COLO829 (cell line): ENCODE measurements at regions not wholly inside any gene's neighbourhood (a gene's known extent, or its start where the extent isn't known, plus 50 kb on each side); places are given as distances from the start of the nearest gene placed in this dataset.

ENCODE experiments used
- DNase-seq: peaks from one replicate; pipeline ENCODE4 v3.0.0; 2012; ENCODE audit warnings: low spot score

DNA sequence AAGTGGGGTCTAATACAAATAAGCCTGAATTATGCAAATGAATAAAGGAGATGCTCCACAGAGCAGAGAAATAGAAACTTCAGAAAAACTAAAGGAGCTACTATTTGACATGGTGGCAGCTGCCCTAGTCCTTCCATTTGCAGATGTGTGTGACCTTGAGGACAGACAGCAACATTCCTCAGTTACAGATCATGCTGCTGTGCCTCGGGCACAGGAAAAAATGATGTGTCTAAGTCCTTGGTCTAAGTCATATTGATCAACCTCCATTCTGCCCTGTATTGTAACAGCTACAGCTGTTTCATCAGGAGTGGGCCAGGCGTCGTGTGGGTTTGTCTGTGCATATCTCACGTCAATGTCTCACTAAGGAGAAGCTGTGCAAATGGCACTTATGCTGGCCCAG lies 710.4 kb downstream of the TNS3 start:
- DNase-seq = no peak

DNA sequence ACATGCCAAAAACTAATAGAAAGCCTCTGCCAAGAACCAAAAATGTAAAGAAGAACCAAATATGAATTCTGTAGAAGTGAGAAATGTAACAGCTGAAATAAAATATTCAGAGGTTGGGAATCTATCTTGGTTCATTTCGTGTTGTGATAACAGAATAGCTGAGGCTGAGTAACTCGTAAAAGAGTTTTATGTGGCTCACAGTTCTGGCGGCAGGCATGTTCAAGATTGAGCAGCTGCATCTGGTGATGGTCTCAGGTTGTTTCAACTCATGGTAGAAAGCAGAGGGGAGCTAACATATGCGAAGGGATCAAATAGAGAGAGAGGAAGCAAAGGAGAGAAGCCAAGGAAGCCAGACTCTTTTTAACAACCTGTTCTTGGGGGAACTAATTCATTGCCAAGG lies 717.2 kb downstream of the TNS3 start:
- DNase-seq = no peak

DNA sequence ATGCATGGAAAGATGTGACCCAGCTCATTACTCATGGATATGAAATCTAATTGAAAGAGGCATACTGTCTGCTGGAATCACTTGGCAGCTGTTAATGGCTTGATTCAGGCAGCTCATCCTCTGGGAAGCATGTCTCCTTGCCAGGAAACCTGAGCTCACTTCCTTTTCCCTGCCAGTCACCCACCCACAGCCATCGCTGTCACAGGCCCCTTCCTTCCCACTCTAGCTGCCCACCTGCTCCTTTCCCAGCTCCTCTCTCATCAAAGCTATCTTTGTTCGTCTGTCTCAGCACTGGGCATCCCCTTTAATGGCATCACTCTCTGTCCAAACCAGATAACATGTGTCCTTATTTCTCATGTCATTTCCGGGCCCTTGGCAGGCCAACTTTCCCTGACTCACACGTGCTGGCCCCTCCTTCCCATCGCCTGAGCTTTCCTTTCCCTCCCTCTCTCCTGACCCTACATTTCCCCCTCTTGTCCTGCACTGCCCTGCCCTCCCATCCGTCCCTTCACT lies 721.9 kb downstream of the TNS3 start:
- DNase-seq = peak; percentile 86

- no peak for DNase-seq
Observed at GRCh38 chr7:46855851-46856250, 726.1 kb downstream of the TNS3 start.

- no peak for DNase-seq
Observed at GRCh38 chr7:46854958-46855473, 726.9 kb downstream of the TNS3 start.

GRCh38 chr7:46853451-46853850 lies 728.5 kb downstream of the TNS3 start:
- no peak for DNase-seq

DNA sequence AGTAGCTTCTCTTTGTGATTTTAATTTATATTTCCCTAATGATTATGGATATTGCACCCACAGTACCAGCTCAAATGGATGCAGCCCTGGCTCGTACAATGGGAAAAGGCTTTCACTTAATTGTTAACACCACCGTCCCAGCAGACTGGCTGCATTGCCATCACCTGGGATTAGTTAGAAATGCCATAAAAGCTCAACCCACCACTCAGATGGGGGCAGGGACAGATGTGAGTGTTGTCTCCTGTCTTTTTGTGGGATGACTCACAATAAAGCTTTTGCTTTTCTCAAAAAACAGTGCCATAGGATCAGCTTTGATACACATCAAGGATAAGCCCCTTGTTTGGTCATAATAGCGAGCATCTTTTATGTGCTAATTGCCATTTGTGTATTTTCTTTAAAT lies 729.1 kb downstream of the TNS3 start:
- DNase-seq = no peak

DNA sequence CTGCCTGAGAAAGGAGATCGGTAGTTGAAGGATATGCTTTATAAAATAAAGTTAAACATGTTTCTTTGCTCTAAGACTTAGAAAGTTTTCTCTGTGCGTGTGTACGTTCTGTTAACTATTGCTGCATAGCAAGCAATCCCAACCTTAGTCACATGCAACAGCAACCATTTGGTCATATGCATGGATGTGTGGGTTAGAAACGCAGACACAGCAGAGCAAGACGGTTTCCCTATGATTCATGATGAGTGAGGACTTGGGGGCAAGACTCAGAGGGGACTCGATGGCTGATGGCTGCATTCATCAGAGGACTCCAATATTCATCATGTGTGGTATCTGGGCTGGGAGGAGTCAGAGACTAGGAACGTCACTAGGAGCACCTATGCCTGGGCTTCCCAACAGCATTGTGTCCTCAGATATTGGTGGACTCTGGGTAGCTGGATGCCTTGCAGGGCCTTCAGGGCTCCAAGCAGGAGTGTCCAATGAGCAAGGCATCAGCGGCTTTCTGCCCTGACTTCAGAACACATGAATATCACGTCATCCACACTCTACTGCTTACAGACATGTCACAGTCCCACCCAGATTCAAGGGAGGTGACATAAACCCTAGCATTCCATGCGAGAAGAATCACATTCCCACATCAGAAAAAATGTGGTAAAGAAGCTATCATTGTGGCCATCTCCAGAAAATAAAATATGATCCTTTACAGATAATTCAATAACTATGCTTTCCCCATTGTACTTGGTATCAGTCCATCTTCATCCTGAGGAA lies 731.2 kb downstream of the TNS3 start:
- DNase-seq = no peak

- DNase-seq = peak; percentile 10
Observed at GRCh38 chr7:46848944-46849343, 733.0 kb downstream of the TNS3 start.

GRCh38 chr7:46848311-46848710 lies 733.6 kb downstream of the TNS3 start:
- no peak for DNase-seq

DNA sequence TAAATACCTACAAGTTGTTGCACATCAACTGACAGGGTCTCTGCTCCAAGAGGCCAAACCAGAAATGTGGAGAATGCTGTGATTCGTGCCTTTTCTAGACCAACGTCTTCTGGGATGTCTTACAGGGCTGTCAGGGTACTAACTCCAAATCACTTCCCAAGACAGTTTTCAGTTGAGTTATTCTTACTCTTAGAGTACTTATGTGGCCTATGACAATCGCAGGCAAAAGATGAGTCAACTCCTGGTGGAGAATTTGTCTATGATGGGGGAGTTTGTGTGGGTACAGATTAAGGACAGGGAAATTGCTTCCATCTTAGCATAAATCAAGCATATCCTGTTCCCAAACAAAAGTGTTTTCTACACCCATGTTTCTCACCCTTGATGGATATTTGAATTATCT lies 734.8 kb downstream of the TNS3 start:
- DNase-seq = no peak

DNA sequence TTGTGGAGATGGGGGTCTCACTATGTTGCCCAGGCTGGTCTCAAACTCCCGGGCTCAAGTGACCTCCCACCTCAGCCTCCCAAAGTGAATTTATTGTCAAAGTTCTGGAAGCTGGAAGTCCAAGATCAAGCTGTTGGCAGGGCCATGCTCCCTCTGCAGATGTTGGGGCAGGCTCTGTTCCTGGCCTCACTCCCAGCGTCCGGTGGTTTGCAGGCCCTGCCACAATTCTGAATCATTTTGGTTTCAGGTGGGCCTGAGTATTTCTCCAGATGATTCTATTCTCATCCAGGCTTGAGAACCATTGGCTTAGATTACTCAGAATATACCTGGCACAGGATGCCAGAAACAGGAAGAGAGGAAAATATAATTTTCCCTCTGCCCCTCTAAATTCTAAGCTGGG lies 737.4 kb downstream of the TNS3 start:
- no peak for DNase-seq

- no peak for DNase-seq
Observed at GRCh38 chr7:46841248-46841647, 740.7 kb downstream of the TNS3 start.

GRCh38 chr7:46839651-46840050 lies 742.3 kb downstream of the TNS3 start:
- DNase-seq = no peak

GRCh38 chr7:46838463-46838862 lies 743.4 kb downstream of the TNS3 start:
- no peak for DNase-seq

- no peak for DNase-seq
Observed at GRCh38 chr7:46835556-46835955, 746.4 kb downstream of the TNS3 start.

DNA sequence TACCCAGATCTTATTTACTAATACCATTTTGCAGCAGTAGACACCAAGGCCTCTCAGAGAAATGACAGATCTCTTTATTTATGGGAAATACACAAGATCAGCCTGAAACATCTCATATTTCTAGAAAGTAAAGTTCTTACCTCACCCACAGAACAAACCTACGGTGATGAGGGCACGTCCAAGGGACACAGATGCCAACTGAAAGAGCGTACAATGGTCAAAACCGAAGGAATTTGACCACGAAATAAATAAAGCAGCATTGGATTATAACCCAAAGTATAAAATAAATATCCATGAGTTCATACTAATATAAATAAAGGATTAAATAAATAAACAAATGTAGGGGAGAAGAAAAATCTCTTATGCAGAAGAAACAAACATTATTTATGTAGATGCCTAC lies 747.0 kb downstream of the TNS3 start:
- DNase-seq = no peak

- DNase-seq = no peak
Observed at GRCh38 chr7:46833197-46833596, 748.7 kb downstream of the TNS3 start.

GRCh38 chr7:46832136-46832535 lies 749.8 kb downstream of the TNS3 start:
- no peak for DNase-seq

- no peak for DNase-seq
Observed at GRCh38 chr7:46819819-46820218, 762.1 kb downstream of the TNS3 start.

DNA sequence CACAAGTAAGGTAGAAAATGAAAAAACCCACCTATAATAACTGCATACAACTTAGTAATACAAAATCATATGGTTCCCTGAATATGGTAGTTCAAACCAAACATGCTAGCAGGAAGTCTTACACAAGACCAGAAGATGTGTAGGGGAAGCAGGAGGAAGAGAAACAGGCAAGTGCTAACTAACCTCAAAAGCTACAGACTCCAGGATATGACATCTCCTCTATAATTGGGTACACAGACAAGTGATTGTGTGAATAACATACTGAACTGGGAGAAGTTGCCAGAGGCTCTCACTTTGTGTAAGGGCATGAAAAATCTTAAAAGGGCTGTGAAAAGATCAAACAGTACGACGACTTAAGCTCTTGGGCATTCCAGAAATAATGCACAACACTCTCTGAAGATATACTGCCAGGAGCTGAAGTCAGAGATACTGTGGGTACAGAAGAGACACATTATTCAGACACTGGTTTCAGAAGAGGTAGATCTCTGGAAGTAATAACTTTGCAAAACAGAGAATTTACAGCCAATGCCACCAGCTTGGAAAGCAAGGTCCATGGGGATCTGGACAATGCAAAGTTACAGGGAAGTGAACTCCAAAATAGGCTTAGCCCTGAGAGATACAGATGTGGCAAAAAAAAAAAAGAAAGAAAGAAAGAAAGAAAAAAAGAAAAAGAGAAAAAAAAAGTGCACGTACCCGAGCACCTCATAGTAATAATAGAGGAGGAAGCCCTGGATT lies 767.2 kb downstream of the TNS3 start:
- DNase-seq = peak; percentile 76

DNA sequence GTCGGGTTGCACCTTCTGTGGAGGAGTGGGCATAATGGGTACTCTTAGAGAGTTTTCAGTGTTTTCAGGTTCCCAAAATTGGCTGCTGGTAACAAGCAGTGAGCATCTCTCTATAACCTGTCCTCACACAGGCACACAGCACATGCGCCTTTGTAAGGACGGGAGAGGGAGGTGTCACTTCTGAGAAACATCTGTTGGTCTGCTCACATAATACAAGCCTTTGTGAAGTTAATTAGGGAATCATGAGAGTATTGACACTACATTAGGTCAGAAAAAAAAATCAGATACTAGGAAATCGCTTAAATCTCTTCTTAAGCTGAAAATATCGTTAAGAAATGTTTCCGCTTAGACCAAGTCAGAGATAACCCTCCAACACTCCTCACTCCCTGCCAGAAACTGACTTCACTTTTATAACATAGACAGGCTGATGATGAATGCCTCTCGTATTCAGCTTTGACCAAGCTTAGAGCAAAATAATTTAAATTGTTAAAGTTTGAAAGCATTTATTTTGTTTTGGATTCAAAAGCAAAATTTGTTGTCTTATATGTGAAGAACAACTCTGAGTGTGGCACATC lies 769.7 kb downstream of the TNS3 start:
- no peak for DNase-seq

DNA sequence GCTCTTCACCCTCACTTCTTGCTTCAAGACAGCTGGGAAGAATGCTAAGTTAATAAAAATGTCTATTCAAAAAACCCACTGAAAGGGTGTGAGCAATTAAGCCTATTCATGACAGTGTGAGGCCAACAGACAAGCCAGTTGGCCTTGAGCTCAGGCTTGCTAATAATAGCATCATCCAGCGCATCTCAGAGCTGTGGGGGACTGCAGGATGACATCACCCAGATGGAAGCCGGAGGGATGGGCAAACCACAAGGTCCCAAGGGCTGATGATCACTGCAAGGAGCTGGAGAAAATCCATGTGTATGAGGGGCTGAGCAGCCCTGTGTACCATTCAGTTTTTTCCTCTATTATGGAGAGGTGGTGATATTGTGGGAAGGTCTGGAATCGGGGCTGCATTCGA lies 770.4 kb downstream of the TNS3 start:
- DNase-seq = peak; percentile 51
